ENCODE measurements at regions not wholly inside any gene's neighbourhood (a gene's known extent, or its start where the extent isn't known, plus 50 kb on each side); places are given as distances from the start of the nearest gene placed in this dataset.

- no peak for DNase-seq (ENCODE audit: low read depth)
Measured at GRCh38 chr2:217116610-217117009, 256.7 kb upstream of the TNP1 start.

- no peak for DNase-seq (ENCODE audit: low read depth)
Measured at GRCh38 chr2:217114117-217114516, 254.3 kb upstream of the TNP1 start.

- DNase-seq (ENCODE audit: low read depth), result no peak
Measured at GRCh38 chr2:217113491-217113890, 253.6 kb upstream of the TNP1 start.

DNA sequence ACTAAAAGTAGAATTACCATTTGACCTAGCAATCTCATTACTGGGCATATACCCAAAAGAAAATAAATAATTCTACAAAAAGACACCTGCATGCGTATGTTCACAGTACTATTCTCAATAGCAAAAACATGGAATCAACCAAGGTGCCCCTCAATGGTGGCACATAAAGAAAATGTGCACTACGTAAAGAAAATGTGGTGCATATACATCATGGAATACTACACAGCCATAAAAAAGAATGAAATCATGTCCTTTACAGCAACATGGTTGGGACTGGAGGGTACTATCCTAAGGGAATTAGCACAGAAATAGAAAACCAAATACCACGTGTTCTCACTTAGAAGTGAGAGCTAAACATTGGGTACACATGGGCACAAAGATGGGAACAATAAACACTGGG, 250.7 kb upstream of the TNP1 start:
- no peak for DNase-seq (ENCODE audit: low read depth)

DNA sequence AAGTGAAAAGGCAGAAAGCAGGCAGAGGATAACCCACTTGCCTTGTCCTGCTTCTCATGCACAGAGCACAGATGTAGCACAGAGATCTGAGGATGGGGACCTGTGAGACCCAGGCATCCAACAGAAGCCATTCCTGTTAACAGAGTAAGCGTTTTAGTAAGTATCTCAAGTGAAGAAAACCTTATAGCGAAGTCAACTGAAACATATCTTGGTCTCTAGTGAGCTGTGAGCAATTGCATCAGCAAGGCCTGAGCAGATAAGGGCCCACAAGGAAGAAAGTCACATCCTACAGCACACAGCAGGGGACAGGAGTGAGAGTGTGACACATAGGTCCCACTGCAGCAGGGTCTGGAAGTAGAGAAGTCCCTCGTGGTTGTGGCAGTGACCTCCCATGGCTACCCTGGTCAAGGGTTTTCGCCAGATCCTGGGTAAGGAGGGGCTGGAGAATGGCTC, 248.7 kb upstream of the TNP1 start:
- no peak for DNase-seq (ENCODE audit: low read depth)

GRCh38 chr2:217108086-217108485, 248.2 kb upstream of the TNP1 start:
- DNase-seq (ENCODE audit: low read depth), result no peak

- no peak for DNase-seq (ENCODE audit: low read depth)
Measured at GRCh38 chr2:217107480-217107879, 247.6 kb upstream of the TNP1 start.

DNA sequence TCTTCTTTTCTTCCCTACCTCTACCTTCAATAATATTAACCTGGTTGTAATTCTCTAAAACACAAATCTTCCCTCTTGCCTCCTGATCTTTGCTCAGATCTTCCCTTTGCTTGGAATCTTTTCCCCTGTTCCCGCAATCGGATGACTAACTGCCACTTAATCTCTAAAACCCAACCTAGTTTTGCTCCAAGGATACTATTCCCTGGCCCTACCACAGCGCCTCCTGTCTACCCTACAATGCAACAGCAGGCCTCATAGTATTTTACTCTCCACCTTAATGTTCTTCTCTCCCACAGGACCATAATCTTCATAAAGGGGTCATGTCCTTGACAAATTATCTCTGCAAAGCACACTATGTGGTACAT, 246.8 kb upstream of the TNP1 start:
- DNase-seq (ENCODE audit: low read depth), result no peak

DNA sequence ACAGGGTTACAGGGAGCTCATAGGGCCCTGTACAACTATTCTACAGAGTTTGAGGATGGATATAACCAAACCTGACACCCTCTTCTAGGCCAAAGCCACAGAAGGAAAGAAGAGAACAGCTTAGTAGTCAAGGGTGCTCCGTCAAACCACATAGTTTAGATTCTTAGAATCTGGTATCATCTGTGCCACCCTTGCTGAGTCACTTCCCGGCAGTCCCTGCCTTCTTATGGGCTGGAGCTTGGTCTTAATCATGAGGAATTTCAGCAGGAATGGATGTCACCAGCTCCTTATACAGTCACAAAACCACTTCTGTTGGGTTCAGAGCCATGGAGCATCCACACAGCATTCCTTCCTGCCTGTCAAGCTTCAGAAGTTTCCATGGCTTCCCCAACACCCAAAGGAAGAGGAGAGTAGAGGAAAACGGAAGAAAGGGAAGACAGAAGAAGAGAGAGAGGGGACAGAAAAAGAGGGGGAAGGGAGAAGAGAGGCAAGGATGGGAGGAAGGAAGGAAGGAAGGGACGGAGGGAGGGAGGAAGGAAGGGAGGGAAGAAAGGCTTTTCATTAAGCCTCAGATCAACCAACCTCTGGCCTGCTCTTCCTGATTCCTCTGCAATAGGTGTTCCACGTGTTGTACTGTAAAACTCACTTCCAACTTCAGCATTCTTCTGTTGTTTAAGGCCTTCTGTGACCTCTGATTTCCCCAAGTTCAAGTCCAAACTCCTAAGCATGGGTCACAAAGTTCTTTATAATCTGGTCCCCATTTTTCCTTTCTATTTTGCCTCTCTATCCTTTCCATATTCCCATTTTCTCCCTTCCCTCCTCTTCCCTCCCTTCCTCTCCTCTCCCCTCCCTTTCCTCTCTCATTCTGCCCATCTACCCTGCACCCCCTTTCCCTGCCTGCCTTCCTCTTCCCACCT, 246.1 kb upstream of the TNP1 start:
- DNase-seq (ENCODE audit: low read depth), result no peak

GRCh38 chr2:217103752-217104545, 244.1 kb upstream of the TNP1 start:
- DNase-seq (ENCODE audit: low read depth), result no peak

GRCh38 chr2:217102956-217103355, 243.1 kb upstream of the TNP1 start:
- DNase-seq (ENCODE audit: low read depth), result no peak

- DNase-seq (ENCODE audit: low read depth), result no peak
Measured at GRCh38 chr2:217101972-217102371, 242.1 kb upstream of the TNP1 start.

DNA sequence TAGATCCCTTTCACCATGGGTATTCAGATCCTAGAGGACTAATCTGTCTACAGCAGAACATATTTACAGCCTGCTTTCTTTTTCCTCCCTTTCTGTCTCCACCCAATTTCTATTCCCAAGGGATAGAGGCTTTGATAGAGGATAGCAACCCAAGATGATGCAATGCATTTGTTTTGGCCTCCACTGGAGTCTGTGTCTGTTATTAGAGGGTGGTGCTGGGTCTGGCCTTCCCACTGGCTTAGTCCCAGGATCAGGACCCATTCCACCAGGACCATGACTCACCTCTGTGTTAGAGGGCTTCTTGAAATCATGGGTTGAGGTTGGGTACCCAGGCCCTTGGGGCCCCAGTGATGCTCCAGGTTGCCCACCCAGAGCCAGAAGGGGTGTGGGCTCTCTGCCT, 239.7 kb upstream of the TNP1 start:
- no peak for DNase-seq (ENCODE audit: low read depth)

DNA sequence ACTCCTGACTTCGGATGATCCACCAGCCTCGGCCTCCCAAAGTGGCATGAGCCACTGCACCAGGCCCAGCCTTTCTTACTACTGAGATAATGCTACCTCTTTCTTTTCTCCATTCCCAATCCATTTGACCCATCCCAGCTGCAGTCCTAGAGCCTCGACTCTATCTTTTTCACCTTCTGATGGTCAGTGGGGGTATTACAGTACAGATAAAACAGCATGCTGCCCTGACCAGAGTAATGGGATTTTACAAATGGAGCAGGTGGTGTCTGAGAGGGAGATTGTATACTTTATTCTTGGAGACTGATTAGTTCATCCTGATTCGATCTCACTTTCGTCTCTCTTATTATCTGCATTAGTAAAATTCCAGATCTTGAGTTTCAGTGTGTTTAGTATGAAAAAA, 238.6 kb upstream of the TNP1 start:
- DNase-seq (ENCODE audit: low read depth), result no peak

DNA sequence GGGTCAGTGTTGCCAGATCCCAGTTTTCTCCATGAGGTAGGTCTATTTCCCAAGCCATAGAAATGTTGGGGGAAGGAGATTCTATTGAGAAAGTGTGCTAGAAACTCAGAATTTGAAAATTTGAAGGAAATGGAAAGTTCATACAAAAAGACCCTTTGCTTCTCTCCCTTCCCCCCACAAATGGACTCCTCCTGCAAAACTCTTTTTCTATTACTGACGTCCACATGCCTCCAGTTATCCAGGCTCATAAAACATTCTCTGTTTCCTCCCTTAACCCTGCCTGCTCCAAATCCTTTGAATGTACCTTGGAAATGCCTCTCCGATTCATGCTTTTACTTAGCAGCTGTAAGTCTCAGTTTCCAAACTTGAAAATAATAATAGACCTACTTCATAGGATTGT, 237.5 kb upstream of the TNP1 start:
- DNase-seq (ENCODE audit: low read depth), result no peak

- no peak for DNase-seq (ENCODE audit: low read depth)
Measured at GRCh38 chr2:217096474-217097225, 236.8 kb upstream of the TNP1 start.

DNA sequence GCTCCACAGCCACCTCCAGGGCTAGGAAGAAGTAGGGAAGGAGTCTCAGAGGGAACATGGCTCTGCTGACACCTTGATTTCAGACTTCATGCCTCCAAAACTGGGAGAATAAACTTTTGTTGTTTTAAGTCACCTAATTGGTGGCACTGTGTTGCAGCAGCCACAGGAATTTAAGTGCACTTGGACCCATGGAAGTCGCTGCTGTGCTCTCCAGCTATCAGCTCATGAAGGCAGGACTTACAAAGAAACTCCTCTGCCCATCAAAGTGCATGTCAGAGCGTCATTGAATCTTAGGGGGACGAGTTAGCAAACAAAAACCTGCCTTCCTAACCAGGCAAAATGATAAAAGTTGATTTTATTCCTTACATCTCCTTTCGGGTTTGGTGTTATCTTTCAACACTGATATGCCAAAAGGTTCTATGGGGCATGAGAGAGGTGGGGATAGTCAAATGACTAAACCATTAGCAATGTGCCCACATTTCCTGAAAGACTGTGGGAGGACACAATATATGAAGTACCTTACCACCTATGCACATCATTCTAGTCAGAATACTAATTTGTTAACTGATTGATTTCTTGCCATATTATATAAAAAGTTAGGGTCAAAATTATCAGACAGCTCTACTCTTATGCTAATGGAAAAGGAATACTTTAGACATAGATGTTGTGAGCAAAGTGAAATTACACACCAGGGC, 235.8 kb upstream of the TNP1 start:
- no peak for DNase-seq (ENCODE audit: low read depth)

- no peak for DNase-seq (ENCODE audit: low read depth)
Measured at GRCh38 chr2:217092710-217093379, 233.0 kb upstream of the TNP1 start.

DNA sequence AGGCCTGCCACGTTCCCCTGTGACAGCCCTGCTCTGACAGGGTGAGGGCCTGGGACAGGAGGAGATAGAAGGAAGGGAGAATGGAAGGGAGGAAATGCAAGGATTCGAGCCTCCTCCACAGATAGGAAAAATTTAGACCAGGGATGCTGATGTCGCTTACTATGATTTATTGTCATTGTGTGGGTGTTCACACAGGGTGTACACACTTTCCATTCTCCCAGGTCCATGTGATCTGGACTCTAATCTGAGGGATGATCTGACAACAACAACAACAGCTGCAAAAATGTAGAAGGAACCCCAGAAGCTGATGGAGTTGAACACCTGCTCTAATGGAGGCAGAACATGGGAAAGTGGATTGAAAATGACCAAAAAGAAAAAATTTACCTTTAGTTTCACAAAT, 231.7 kb upstream of the TNP1 start:
- DNase-seq (ENCODE audit: low read depth), result no peak

- DNase-seq (ENCODE audit: low read depth), result no peak
Measured at GRCh38 chr2:217090884-217091283, 231.0 kb upstream of the TNP1 start.

DNA sequence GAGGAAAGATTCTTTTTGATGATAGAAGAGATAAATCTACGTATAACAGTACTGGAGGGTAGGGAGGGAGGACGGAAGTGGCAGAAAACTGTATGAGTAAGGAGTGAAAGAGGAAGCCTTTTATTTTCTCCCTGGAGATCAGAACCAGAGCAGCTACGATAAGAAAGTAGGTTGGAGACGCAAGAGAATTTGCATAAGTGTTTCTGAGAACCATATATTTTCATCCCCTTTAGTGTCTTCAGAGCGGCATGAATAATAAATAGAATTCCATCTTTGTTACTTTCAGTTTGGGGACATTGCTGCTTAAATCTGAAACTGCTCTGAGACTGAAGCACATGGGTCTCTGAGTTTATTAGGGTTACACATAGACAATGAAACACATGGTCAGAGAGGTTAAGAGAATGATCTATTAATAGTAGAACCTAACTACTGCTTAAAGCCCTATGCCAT, 230.2 kb upstream of the TNP1 start:
- no peak for DNase-seq (ENCODE audit: low read depth)
